ENCODE measurements at regions not wholly inside any gene's neighbourhood (a gene's known extent, or its start where the extent isn't known, plus 50 kb on each side); places are given as distances from the start of the nearest gene placed in this dataset.

DNA sequence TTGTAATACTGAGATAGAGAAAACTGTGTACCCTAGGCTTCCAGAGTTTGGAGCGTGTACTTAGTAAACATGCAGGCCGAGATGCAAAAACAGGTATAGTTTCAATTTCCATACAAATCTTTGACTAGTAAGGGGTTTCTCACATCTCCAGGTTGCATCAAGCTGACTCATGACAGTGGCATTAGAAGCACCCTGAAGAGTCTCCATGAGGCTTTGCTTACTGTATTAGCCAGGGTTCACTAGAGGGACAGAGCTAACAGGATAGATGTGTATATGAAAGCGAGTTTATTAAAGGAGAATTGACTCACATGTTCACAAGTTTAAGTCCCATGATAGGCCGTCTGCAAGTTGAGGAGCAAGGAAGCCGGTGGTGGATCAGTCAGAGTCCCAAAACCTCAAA, 275.3 kb upstream of the CDH6 start:
- no peak overlapping the region for H3K4me2 ChIP-seq (ENCODE audit: insufficient read depth, low read length)
- TF ChIP-seq, protein P1, sequence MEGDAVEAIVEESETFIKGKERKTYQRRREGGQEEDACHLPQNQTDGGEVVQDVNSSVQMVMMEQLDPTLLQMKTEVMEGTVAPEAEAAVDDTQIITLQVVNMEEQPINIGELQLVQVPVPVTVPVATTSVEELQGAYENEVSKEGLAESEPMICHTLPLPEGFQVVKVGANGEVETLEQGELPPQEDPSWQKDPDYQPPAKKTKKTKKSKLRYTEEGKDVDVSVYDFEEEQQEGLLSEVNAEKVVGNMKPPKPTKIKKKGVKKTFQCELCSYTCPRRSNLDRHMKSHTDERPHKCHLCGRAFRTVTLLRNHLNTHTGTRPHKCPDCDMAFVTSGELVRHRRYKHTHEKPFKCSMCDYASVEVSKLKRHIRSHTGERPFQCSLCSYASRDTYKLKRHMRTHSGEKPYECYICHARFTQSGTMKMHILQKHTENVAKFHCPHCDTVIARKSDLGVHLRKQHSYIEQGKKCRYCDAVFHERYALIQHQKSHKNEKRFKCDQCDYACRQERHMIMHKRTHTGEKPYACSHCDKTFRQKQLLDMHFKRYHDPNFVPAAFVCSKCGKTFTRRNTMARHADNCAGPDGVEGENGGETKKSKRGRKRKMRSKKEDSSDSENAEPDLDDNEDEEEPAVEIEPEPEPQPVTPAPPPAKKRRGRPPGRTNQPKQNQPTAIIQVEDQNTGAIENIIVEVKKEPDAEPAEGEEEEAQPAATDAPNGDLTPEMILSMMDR (IDR thresholded peaks at IDR 0.05; ENCODE audit: extremely low read depth, low read depth, low read length) = no peak
- H3K27me3 ChIP-seq (ENCODE audit: insufficient read depth, low read length) = no peaks in the 10 kb centered on the region
- no peak for DNase-seq (ENCODE audit: insufficient read length, low spot score, missing footprints)
- H3K27ac ChIP-seq (ENCODE audit: low read depth, low read length) = no peak overlapping the region
- H3K9me3 ChIP-seq (ENCODE audit: low read depth, low read length) = no peaks in the 10 kb centered on the region
- H3K4me1 ChIP-seq (ENCODE audit: insufficient read depth, low read length) = no peaks in the 10 kb centered on the region
- H3K4me3 ChIP-seq (ENCODE audit: insufficient read depth, low read length) = no peak overlapping the region
- H3K36me3 ChIP-seq (ENCODE audit: insufficient read depth, low read length) = no peaks in the 10 kb centered on the region
- H4K20me1 ChIP-seq (ENCODE audit: insufficient read depth, low read length) = no peaks in the 10 kb centered on the region
- H3K79me2 ChIP-seq (ENCODE audit: insufficient read depth, low read length) = no peaks in the 10 kb centered on the region
- no peak overlapping the region for H2AFZ ChIP-seq (ENCODE audit: low read length)

DNA sequence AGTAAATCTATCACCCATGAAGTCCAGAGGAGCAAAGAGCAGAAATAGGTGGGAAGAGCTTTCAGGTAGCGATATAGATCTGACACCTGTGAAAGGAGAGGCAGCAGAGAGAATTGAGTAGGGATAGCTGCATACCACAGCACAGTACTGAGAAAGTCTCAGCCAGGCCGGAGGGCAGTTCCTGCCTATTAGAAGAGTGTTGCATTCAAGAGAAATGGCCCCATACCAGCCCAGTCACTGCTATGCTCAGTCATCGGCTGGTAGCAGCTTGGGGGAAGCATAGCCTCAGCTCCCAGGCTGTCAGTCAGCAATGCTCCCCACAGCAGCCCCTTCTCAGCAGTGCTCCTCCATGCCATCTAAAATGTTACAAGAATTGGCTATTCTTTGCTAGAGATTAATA, 285.1 kb upstream of the CDH6 start:
- TF ChIP-seq, protein P1 (IDR thresholded peaks at IDR 0.05; ENCODE audit: extremely low read depth, low read depth, low read length) = no peak
- no peaks in the 10 kb centered on the region for H3K79me2 ChIP-seq (ENCODE audit: insufficient read depth, low read length)
- no peak for DNase-seq (ENCODE audit: insufficient read length, low spot score, missing footprints)
- no peak overlapping the region for H2AFZ ChIP-seq (ENCODE audit: low read length)
- H3K36me3 ChIP-seq (ENCODE audit: insufficient read depth, low read length) = no peaks in the 10 kb centered on the region
- no peak overlapping the region for H3K4me2 ChIP-seq (ENCODE audit: insufficient read depth, low read length)
- no peaks in the 10 kb centered on the region for H3K27me3 ChIP-seq (ENCODE audit: insufficient read depth, low read length)
- H3K4me1 ChIP-seq (ENCODE audit: insufficient read depth, low read length) = no peaks in the 10 kb centered on the region
- H4K20me1 ChIP-seq (ENCODE audit: insufficient read depth, low read length) = no peaks in the 10 kb centered on the region
- no peaks in the 10 kb centered on the region for H3K9me3 ChIP-seq (ENCODE audit: low read depth, low read length)
- H3K27ac ChIP-seq (ENCODE audit: low read depth, low read length) = no peak overlapping the region
- H3K4me3 ChIP-seq (ENCODE audit: insufficient read depth, low read length) = no peak overlapping the region

DNA sequence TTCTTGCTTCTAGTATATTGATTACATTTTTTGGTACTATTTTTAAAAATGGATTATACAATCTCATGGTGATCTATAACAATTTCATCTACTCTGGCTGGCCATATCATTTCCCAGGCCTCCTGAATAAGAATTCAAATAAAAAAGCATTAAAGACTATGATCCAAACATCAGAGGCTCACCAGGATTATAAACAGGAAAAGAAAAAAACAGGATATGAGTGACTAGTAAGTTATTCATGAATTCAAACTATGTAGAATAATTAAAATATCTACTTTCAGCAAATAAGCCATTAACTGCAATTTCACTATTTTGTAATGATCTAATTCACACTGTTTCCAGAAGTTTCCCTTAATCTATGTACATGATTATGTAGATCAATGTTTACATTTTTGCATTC, 293.1 kb upstream of the CDH6 start:
- no peak for DNase-seq (ENCODE audit: insufficient read length, low spot score, missing footprints)
- H3K79me2 ChIP-seq (ENCODE audit: insufficient read depth, low read length) = no peaks in the 10 kb centered on the region
- no peak overlapping the region for H3K4me3 ChIP-seq (ENCODE audit: insufficient read depth, low read length)
- no peaks in the 10 kb centered on the region for H3K4me1 ChIP-seq (ENCODE audit: insufficient read depth, low read length)
- no peaks in the 10 kb centered on the region for H3K27me3 ChIP-seq (ENCODE audit: insufficient read depth, low read length)
- no peak overlapping the region for H2AFZ ChIP-seq (ENCODE audit: low read length)
- H3K9me3 ChIP-seq (ENCODE audit: low read depth, low read length) = no peaks in the 10 kb centered on the region
- H3K36me3 ChIP-seq (ENCODE audit: insufficient read depth, low read length) = no peaks in the 10 kb centered on the region
- TF ChIP-seq, protein P1 (IDR thresholded peaks at IDR 0.05; ENCODE audit: extremely low read depth, low read depth, low read length) = no peak
- H3K4me2 ChIP-seq (ENCODE audit: insufficient read depth, low read length) = no peak overlapping the region
- H4K20me1 ChIP-seq (ENCODE audit: insufficient read depth, low read length) = no peaks in the 10 kb centered on the region
- H3K27ac ChIP-seq (ENCODE audit: low read depth, low read length) = no peak overlapping the region

DNA sequence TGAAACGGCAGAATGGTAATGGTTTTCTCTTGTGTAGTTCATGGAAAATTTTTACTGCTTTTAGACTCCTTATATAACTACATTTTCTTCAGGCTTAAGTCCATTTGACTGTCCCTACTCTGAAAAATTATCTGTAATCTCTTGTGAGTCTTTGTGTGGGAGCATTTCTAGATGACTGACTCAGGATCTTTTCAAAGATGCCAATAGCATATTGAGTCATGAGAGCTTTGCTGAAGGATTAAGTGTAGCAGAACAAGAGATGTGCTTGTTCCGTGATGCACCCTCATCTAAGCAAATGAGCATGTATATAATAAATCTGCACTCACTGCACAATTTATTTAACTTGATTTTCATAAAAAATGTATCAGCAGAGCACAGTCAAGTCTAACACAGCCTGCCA, 298.7 kb upstream of the CDH6 start:
- no peak for DNase-seq (ENCODE audit: insufficient read length, low spot score, missing footprints)
- TF ChIP-seq, protein P1 (IDR thresholded peaks at IDR 0.05; ENCODE audit: extremely low read depth, low read depth, low read length) = no peak

More for the DNA sequence above, 298.7 kb upstream of the CDH6 start:
- no peak overlapping the region for H3K4me2 ChIP-seq (ENCODE audit: insufficient read depth, low read length)
- H3K79me2 ChIP-seq (ENCODE audit: insufficient read depth, low read length) = no peaks in the 10 kb centered on the region
- no peak overlapping the region for H3K4me3 ChIP-seq (ENCODE audit: insufficient read depth, low read length)
- no peak overlapping the region for H2AFZ ChIP-seq (ENCODE audit: low read length)
- H3K4me1 ChIP-seq (ENCODE audit: insufficient read depth, low read length) = no peaks in the 10 kb centered on the region
- H3K27me3 ChIP-seq (ENCODE audit: insufficient read depth, low read length) = no peaks in the 10 kb centered on the region
- no peaks in the 10 kb centered on the region for H3K36me3 ChIP-seq (ENCODE audit: insufficient read depth, low read length)
- H3K27ac ChIP-seq (ENCODE audit: low read depth, low read length) = no peak overlapping the region
- no peaks in the 10 kb centered on the region for H3K9me3 ChIP-seq (ENCODE audit: low read depth, low read length)
- no peaks in the 10 kb centered on the region for H4K20me1 ChIP-seq (ENCODE audit: insufficient read depth, low read length)

Measured in osteoblast (primary cell).